NT2/D1 (cell line): ENCODE measurements at regions not wholly inside any gene's neighbourhood (a gene's known extent, or its start where the extent isn't known, plus 50 kb on each side); places are given as distances from the start of the nearest gene placed in this dataset.

Experiments used
- YY1 ChIP-seq: IDR thresholded peaks from 2 replicates; pipeline ENCODE4 v1.6.1; 2011; ENCODE audit not compliant: insufficient read length, insufficient read depth
- ZNF274 ChIP-seq: IDR thresholded peaks from 2 replicates; pipeline ENCODE4 v1.6.1; 2011; ENCODE audit warnings: mild to moderate bottlenecking, low read depth, low read length

GRCh38 chr11:15897211-15897960 lies 459.0 kb downstream of the SOX6 start:
- TF ChIP-seq ZNF274 (no peak), YY1 (no peak)
